ENCODE measurements at regions not wholly inside any gene's neighbourhood (a gene's known extent, or its start where the extent isn't known, plus 50 kb on each side); places are given as distances from the start of the nearest gene placed in this dataset.

DNA sequence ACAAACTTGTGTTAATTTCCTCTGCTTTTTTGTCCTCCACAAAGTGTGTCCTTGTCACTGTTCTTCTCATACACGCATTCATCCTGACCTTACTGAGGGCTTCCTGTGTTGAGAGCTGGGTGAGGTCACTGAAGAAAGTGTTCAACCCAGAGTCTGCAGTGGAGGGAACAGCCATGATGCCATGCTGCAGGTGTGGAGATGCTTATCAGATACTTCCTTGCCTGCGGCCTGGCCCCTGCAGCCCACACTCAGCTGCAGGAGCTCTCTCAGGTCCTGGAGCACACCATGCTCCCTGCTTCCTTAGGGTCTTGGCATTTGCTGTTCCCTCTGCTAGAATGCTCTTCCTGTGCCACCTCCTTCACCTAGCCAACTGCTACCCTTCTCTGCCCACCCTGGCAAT is 108.1 kb upstream of the SPRY4 start:
- H3K27me3 Mint-ChIP-seq = no peaks in the 10 kb centered on the region

DNA sequence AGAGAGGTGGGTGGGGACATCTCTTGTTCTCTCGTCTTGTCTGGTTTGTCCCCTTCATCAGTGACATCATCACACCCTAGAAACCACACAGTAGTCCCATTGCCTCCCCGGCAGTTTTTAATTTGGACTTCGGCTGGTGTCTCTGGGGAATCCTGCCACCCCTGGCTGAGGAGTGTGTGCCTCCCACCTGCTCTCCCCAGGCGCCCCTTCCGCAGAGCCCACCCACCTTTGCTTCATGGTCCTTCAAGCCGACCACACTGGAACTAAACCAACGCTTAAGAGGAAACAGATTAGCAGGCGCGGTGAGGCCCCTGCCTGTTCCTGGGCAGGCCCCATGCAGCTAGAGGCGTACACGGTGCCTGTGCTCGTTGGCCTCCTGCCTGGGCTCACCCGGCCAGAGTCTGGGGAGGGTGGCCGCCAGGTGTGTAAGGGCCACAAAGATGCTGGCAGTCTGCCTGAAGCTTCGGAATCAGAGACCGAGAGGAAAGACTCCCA is 107.6 kb upstream of the SPRY4 start:
- ATAC-seq = peak; percentile 67
- Mint-ChIP-seq H3K36me3 (ENCODE audit: low read depth) (no peaks in the 10 kb centered on the region), H3K4me3 (peak overlapping the region; percentile 79), H3K27ac (peak overlapping the region; percentile 97), H3K4me1 (peaks cover 44% of the 10 kb centered on the region), H3K27me3 (no peaks in the 10 kb centered on the region)
- DNase-seq = peak in 1 of 3 donors; percentile 12
- no peaks in the 10 kb centered on the region for H3K9me3 ChIP-seq (ENCODE audit: control insufficient read depth, low read length, poor library complexity, severe bottlenecking)

More for the DNA sequence above, 108.1 kb upstream of the SPRY4 start:
- ATAC-seq (peak; percentile 92), DNase-seq (peak; percentile 24 to 46 (median 41))
- no peaks in the 10 kb centered on the region for H3K36me3 Mint-ChIP-seq (ENCODE audit: low read depth)
- peaks cover 47% of the 10 kb centered on the region for H3K4me1 Mint-ChIP-seq
- peak overlapping the region; percentile 97 for H3K27ac Mint-ChIP-seq
- H3K9me3 ChIP-seq (ENCODE audit: control insufficient read depth, low read length, poor library complexity, severe bottlenecking) = no peaks in the 10 kb centered on the region
- peak overlapping the region; percentile 79 for H3K4me3 Mint-ChIP-seq

DNA sequence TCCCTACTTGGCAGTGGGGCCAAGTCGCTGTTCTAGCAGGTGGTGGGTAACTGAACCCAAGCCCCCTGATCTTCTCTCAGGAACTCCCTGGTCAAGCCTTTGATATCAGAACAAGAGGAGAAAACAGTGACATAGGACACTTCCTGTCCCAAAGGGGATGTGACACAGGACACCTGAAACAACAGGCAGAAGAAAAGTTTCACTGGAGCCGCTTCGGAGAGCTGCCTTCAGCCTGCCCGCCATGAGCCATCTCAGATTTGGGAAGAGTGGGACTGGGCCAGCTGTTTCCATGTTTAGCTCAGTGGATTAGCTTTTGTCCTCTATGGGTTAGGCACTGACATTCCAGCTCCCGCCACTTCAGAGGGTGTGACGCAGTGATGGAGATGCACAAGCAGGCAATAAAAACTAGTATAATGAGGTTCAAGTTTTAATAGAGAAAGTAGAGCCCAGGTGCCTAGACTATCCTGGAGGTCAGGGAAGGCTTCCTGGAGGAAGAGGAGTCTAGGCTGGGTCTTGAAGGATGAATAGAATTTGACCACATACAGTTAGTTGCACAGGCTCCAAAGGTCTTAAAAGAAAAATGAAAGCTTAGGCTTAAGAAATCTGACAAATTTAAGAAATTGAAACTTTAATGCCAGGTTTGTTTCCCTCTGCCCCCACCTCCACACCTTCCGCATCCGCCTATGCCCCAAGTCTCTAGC is 104.1 kb upstream of the SPRY4 start:
- no peaks in the 10 kb centered on the region for H3K9me3 ChIP-seq (ENCODE audit: control insufficient read depth, low read length, poor library complexity, severe bottlenecking)
- ATAC-seq = no peak
- Mint-ChIP-seq H3K36me3 (ENCODE audit: low read depth) (no peaks in the 10 kb centered on the region), H3K4me3 (no peak overlapping the region), H3K27ac (no peak overlapping the region), H3K4me1 (peaks cover 51% of the 10 kb centered on the region), H3K27me3 (no peaks in the 10 kb centered on the region)
- no peak for DNase-seq

DNA sequence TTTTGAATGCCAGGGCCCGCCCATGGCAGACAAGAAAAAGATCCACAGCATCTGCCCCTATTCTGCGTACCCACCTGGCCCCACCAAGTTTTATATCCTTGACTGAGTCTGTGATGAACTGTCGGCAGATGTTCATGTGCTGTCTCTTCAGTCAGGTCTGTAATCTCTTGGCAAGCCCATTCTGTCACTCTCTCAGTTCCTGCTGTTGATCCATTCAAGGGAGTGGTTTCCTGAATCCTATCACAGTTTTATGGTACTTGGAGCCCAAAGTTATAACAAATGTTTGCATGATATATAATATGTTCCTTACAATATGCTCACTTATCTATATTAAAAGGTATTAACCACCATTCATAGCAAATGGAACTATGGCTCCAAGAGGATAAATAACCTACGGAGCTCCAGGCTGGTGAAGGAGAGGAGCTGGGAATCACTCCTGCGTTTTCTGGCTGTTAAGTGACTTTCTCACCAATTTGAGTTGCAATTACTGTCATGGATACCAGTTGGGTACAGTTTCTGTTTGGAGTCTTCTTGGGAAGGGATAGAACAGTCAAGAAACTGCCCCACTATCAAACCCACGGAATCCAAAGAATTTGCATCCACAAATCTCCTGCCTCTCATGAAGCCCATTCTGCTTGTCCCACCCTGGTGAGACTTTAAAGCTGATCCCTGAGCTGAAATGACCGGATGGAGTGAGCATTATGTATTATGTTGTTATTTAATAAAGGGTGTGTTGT is 103.4 kb upstream of the SPRY4 start:
- ATAC-seq (no peak), DNase-seq (no peak)
- H3K4me3 Mint-ChIP-seq = no peak overlapping the region
- H3K27ac Mint-ChIP-seq = no peak overlapping the region
- H3K4me1 Mint-ChIP-seq = peaks cover 46% of the 10 kb centered on the region
- H3K9me3 ChIP-seq (ENCODE audit: control insufficient read depth, low read length, poor library complexity, severe bottlenecking) = no peaks in the 10 kb centered on the region
- no peaks in the 10 kb centered on the region for H3K36me3 Mint-ChIP-seq (ENCODE audit: low read depth)
- no peaks in the 10 kb centered on the region for H3K27me3 Mint-ChIP-seq

DNA sequence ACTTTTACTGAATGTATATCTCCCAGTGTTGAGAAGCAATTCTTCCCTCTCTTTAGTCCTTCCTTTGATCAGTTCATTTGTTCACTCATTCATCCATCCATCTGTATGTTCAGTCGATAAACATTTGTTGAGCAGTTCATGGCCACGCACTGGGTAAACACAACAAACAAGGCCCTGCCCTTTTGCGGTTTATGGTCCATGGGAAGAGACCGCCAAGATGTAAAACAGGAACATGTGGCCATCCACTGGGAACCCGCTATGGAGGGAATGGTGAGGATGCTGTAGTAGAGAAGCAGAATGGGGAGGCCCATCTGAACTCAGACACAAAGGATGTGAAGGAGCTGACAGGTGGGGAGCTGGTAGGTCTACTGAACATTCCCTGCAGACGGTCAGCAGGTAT is 102.7 kb upstream of the SPRY4 start:
- Mint-ChIP-seq H3K4me3 (peak overlapping the region; percentile 52), H3K27ac (peak overlapping the region; percentile 92), H3K36me3 (ENCODE audit: low read depth) (no peaks in the 10 kb centered on the region), H3K27me3 (no peaks in the 10 kb centered on the region), H3K4me1 (peaks cover 43% of the 10 kb centered on the region)
- no peak for DNase-seq
- no peak for ATAC-seq
- no peaks in the 10 kb centered on the region for H3K9me3 ChIP-seq (ENCODE audit: control insufficient read depth, low read length, poor library complexity, severe bottlenecking)

DNA sequence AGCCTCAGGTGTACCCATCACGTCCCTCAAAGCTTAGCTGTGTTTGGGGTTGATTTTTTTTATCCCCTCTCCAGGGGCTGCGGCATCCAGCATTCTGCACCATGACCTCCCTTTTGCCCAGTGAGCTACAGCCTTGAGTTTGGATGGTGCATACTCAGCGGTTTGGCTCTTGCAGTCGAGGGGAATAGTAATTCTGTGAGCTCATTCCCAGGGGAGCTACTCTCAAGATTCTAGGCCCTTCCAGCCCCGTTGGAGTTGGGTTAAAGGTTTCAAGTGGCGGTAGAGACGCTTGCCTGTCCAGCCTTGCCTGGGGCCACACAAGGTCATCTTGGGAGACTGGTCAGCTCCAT is 102.2 kb upstream of the SPRY4 start:
- Mint-ChIP-seq H3K36me3 (ENCODE audit: low read depth) (no peaks in the 10 kb centered on the region), H3K27ac (peak overlapping the region; percentile 92), H3K4me1 (peaks cover 38% of the 10 kb centered on the region), H3K27me3 (no peaks in the 10 kb centered on the region), H3K4me3 (peak overlapping the region; percentile 81)
- DNase-seq (no peak), ATAC-seq (no peak)
- H3K9me3 ChIP-seq (ENCODE audit: control insufficient read depth, low read length, poor library complexity, severe bottlenecking) = no peaks in the 10 kb centered on the region

DNA sequence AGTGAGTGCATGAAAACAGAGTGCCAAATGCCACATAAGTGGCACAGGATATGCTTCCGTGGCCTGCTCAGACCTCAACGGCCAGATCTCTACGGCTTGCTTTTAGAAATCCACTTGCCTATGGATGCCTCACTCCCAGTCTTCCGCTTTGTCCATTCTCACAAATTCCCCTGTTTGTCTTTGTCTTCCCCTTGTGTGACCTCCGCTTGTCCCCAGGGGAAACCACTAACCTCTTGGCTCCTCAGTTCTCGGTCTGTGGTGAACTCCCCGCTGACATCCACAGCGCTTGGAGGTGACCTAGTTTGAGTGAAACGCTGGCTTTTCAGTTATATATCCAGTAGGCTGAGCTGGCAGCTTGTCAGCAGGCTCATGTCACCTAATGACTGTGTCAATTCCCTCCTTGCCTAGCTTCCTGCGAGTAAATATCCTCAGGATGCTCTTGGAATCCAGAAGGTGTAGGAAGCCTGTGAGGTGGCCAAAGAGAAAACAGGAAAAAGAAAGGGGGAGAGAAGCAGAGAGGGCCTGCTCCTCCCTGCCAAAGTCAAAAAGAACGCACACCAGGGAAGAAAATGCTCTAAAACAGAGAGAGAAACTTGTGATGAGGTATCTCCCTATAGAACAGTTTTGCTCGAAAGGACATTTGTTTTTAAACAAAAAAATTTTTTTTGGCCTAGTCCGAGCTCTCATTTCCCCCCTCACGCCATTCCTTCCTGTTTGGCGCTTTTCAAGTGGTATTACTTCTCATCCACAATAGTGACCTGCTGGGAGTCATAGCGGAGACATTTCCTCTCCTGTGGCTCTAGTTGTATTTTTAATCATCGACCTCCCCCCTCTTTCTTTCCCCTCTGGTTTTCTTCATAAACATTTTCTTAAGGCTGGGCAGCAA is 101.6 kb upstream of the SPRY4 start:
- Mint-ChIP-seq H3K27me3 (no peaks in the 10 kb centered on the region), H3K36me3 (ENCODE audit: low read depth) (no peaks in the 10 kb centered on the region), H3K4me3 (peak overlapping the region; percentile 81), H3K4me1 (peaks cover 34% of the 10 kb centered on the region), H3K27ac (peak overlapping the region; percentile 92)
- ATAC-seq (peak; percentile 98), DNase-seq (peak; percentile 27 to 52 (median 52))
- no peaks in the 10 kb centered on the region for H3K9me3 ChIP-seq (ENCODE audit: control insufficient read depth, low read length, poor library complexity, severe bottlenecking)

DNA sequence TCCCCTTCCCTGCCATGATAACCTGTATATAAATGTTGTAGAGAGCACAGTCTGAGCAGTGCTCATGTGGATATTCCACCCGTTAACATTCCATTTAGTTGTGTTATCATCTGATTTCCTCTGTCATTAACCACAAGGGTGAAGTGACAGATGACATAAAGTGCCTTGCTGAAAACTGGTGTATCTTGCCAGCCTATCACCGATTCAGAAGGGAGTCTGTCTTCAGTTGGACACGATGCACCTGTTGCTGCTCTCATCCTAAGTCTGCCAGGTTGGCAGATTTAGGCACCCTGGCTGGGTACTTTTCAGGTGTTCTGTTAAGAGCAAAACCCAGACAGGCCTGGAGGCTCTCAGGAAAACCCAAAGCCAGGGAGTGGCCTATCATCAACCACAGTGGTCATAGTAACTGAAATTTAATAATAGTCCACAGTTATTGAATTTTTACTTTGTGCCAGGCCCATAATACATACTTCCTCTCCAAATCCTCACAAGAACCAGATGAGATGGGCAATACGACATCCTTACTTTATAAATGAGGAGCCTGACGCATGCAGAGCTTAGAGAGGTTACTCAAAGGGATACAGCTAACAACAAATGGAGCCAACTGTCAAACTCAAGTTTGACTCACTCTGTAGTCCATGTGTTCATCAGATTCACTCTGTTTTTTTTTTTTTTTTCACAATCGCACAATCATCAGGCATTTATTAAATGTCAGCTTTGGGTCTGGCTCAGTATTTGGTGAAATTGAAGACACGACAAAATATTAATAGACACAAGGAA is 100.7 kb upstream of the SPRY4 start:
- H3K4me1 Mint-ChIP-seq = peaks cover 40% of the 10 kb centered on the region
- ATAC-seq (no peak), DNase-seq (no peak)
- H3K9me3 ChIP-seq (ENCODE audit: control insufficient read depth, low read length, poor library complexity, severe bottlenecking) = no peaks in the 10 kb centered on the region
- no peaks in the 10 kb centered on the region for H3K27me3 Mint-ChIP-seq
- H3K4me3 Mint-ChIP-seq = peak overlapping the region; percentile 81
- peak overlapping the region; percentile 92 for H3K27ac Mint-ChIP-seq
- no peaks in the 10 kb centered on the region for H3K36me3 Mint-ChIP-seq (ENCODE audit: low read depth)

DNA sequence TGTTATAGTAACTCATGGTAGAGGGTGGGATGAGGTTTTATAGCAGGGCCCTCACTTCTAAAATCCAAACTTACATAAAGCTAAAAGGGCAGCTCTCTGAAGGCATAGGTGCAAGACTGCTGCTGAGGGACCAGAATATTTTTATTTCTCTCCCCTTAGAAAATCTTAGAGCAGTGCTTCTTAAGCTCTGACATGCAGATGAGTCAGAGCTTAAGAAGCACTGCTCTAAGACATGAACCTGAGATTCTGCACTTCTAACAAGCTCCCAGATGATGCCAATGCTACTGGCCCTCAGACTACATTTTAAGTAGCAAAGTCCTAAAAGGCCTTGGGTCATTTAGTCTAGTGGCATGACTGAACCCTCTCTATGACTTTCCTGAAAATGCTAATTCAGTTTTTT is 97.6 kb upstream of the SPRY4 start:
- Mint-ChIP-seq H3K4me1 (peaks cover 43% of the 10 kb centered on the region), H3K27me3 (no peaks in the 10 kb centered on the region), H3K4me3 (no peak overlapping the region), H3K36me3 (ENCODE audit: low read depth) (no peaks in the 10 kb centered on the region), H3K27ac (no peak overlapping the region)
- no peaks in the 10 kb centered on the region for H3K9me3 ChIP-seq (ENCODE audit: control insufficient read depth, low read length, poor library complexity, severe bottlenecking)
- DNase-seq = no peak
- no peak for ATAC-seq

DNA sequence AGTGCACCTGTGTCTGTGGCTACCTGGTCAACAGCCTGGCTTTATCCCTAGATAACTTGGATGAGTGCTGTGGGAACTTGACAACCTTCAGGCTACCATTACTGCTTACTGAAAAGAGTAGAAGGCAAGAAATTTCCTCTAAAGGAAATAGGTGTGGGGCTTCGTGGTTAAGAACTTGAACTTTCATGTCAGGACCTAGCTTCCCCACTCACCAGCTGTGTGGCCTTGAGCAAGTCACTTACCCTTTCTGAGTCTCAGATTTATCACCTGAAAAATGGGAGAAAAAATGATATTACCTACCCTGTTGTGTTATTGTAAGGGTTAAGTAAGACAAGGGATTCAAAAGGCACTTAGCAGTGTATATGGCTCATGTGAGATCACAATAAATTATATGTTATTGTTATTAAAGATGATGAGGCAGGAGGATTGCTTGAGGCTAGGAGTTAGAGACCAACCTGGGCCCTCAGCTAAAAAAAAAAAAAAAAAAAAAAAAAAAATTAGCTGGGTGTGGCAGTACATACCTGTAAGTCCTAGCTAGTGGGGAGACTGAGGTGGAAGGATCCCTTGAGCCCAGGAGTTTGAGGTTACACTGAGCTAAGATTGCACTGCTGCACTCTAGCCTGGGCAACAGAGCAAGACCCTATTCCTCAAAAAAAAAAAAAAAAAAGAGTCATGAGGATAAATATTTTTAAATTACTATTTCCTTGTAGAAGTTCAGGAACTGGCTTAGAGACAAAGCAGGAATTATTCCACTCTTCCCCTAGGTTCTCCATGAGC is 97.0 kb upstream of the SPRY4 start:
- Mint-ChIP-seq H3K27ac (peak overlapping the region; percentile 4), H3K36me3 (ENCODE audit: low read depth) (no peaks in the 10 kb centered on the region), H3K4me3 (peak overlapping the region; percentile 71), H3K4me1 (peaks cover 38% of the 10 kb centered on the region), H3K27me3 (no peaks in the 10 kb centered on the region)
- no peak for DNase-seq
- no peaks in the 10 kb centered on the region for H3K9me3 ChIP-seq (ENCODE audit: control insufficient read depth, low read length, poor library complexity, severe bottlenecking)
- no peak for ATAC-seq

DNA sequence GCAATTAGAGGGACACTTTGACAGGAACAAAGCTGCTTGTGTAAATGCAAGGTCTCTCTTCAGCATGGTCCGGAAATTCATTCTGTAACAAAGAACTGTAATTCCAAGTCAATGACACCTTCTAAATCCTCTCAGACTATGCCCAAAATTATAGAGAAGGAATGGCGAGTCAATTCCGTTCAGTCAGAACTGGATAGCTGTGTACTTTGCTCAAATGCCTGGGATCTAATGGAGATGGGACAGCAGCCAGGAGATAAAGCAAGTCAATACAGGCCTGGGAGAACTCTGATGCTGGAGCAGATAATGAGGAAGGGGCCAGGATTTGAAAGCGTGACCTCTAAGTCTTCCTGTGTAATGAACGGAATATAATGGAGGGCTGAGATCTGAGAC is 96.4 kb upstream of the SPRY4 start:
- no peaks in the 10 kb centered on the region for H3K9me3 ChIP-seq (ENCODE audit: control insufficient read depth, low read length, poor library complexity, severe bottlenecking)
- DNase-seq (no peak), ATAC-seq (no peak)
- H3K4me3 Mint-ChIP-seq = peak overlapping the region; percentile 71
- H3K4me1 Mint-ChIP-seq = peaks cover 33% of the 10 kb centered on the region
- peak overlapping the region; percentile 4 for H3K27ac Mint-ChIP-seq
- H3K36me3 Mint-ChIP-seq (ENCODE audit: low read depth) = no peaks in the 10 kb centered on the region
- no peaks in the 10 kb centered on the region for H3K27me3 Mint-ChIP-seq

DNA sequence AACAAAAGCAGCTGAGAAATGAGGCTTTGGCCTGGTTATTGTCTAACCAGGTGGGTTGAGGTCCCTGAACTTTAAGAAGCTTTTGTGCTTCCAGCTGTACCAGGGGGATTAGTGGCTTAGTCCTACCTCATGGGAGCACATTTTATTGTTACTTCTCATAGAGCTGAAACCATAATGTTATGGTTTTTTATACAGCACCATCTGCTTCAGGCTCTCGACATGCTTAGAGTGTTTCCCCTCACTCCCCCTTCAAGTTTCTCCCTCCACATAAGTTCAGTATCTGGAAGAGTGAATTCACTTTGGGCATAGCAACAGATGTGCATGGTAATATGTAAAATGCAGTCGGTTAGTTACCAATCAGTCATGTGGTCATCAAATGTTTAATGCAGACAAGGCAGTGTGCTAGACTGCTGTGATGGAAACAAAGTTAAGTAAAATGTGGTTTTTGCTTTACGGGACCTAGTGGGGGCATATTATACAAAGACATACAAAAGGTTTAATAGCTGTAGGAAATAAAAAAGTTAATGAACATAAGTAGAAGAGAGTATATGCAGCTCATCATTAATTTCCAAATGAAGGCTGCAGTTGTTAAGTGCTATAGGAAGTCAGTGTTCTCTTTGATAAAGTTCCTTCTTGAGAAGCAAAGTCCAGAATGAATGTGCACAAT is 95.9 kb upstream of the SPRY4 start:
- no peaks in the 10 kb centered on the region for H3K9me3 ChIP-seq (ENCODE audit: control insufficient read depth, low read length, poor library complexity, severe bottlenecking)
- H3K27ac Mint-ChIP-seq = peak overlapping the region; percentile 4
- DNase-seq (no peak), ATAC-seq (no peak)
- peaks cover 28% of the 10 kb centered on the region for H3K4me1 Mint-ChIP-seq
- H3K36me3 Mint-ChIP-seq (ENCODE audit: low read depth) = no peaks in the 10 kb centered on the region
- no peaks in the 10 kb centered on the region for H3K27me3 Mint-ChIP-seq
- peak overlapping the region; percentile 71 for H3K4me3 Mint-ChIP-seq
